NCI-H128 (cell line): ENCODE measurements at regions not wholly inside any gene's neighbourhood (a gene's known extent, or its start where the extent isn't known, plus 50 kb on each side); places are given as distances from the start of the nearest gene placed in this dataset.

Source experiments
- DNase-seq: peaks from one replicate; lab custom pipeline; 2025; ENCODE audit not compliant: unreplicated experiment; lab: John Stamatoyannopoulos, UW

GRCh38 chr1:221150996-221151395 is 271.8 kb downstream of the HLX start:
- no peak for DNase-seq

GRCh38 chr1:221154932-221155331 is 275.7 kb downstream of the HLX start:
- no peak for DNase-seq

- no peak for DNase-seq
These were observed 278.0 kb downstream of the HLX start for GRCh38 chr1:221157026-221157761.

GRCh38 chr1:221159608-221160007 is 280.4 kb downstream of the HLX start:
- DNase-seq: no peak

- no peak for DNase-seq
These were observed 282.4 kb downstream of the HLX start for GRCh38 chr1:221161571-221162041.

- no peak for DNase-seq
These were observed 283.1 kb downstream of the HLX start for GRCh38 chr1:221162352-221162751.

GRCh38 chr1:221162939-221163338 is 283.7 kb downstream of the HLX start:
- DNase-seq: no peak

- DNase-seq: no peak
These were observed 284.8 kb downstream of the HLX start for GRCh38 chr1:221164029-221164428.

GRCh38 chr1:221164951-221165838 is 286.0 kb downstream of the HLX start:
- no peak for DNase-seq

- no peak for DNase-seq
These were observed 286.7 kb downstream of the HLX start for GRCh38 chr1:221165839-221166500.

GRCh38 chr1:221166559-221167318 is 287.5 kb downstream of the HLX start:
- no peak for DNase-seq

- no peak for DNase-seq
These were observed 290.2 kb downstream of the HLX start for GRCh38 chr1:221169447-221169889.

- no peak for DNase-seq
These were observed 290.9 kb downstream of the HLX start for GRCh38 chr1:221170171-221170570.

- DNase-seq: no peak
These were observed 292.5 kb downstream of the HLX start for GRCh38 chr1:221171768-221172167.

- DNase-seq: no peak
These were observed 293.6 kb downstream of the HLX start for GRCh38 chr1:221172841-221173240.

- no peak for DNase-seq
These were observed 295.2 kb downstream of the HLX start for GRCh38 chr1:221174330-221174993.

- no peak for DNase-seq
These were observed 296.0 kb downstream of the HLX start for GRCh38 chr1:221175249-221175648.

- DNase-seq: no peak
These were observed 301.6 kb downstream of the HLX start for GRCh38 chr1:221180704-221181368.

- DNase-seq: no peak
These were observed 303.7 kb downstream of the HLX start for GRCh38 chr1:221182791-221183533.
